Glutamatergic neuron (in vitro differentiated cells): ENCODE measurements at regions not wholly inside any gene's neighbourhood (a gene's known extent, or its start where the extent isn't known, plus 50 kb on each side); places are given as distances from the start of the nearest gene placed in this dataset.

Source experiments
- DNase-seq: peaks from one replicate; pipeline ENCODE4 v3.0.0; 2022
- H3K27ac Mint-ChIP-seq: one replicate; pipeline ENCODE4 v1.8.0; 2020; ENCODE audit warnings: mild to moderate bottlenecking, mixed read lengths, inconsistent platforms; ENCODE audit not compliant: unreplicated experiment
- H3K27me3 Mint-ChIP-seq: one replicate; pipeline ENCODE4 v1.8.0; 2020; ENCODE audit warnings: mild to moderate bottlenecking, moderate library complexity, mixed read lengths, inconsistent platforms; ENCODE audit not compliant: unreplicated experiment
- H3K36me3 Mint-ChIP-seq: one replicate; pipeline ENCODE4 v1.8.0; 2020; ENCODE audit warnings: mild to moderate bottlenecking, mixed read lengths, inconsistent platforms; ENCODE audit not compliant: unreplicated experiment
- H3K4me1 Mint-ChIP-seq: one replicate; pipeline ENCODE4 v1.8.0; 2020; ENCODE audit warnings: mild to moderate bottlenecking, low read depth, mixed read lengths, inconsistent platforms; ENCODE audit not compliant: unreplicated experiment
- H3K4me3 Mint-ChIP-seq: one replicate; pipeline ENCODE4 v1.8.0; 2020; ENCODE audit warnings: mild to moderate bottlenecking, mixed read lengths, inconsistent platforms; ENCODE audit not compliant: unreplicated experiment
- H3K9me3 Mint-ChIP-seq: one replicate; pipeline ENCODE4 v1.8.0; 2020; ENCODE audit warnings: mild to moderate bottlenecking, moderate library complexity, mixed read lengths, inconsistent platforms; ENCODE audit not compliant: unreplicated experiment
- CTCF ChIP-seq: fragments of 200-600 bp; sonication (generic); IDR thresholded peaks from one replicate; pipeline ENCODE4 v1.5.0; 2021; ENCODE audit not compliant: partially characterized antibody, unreplicated experiment

GRCh38 chr3:139260793-139261736, 82.8 kb upstream of the MRPS22 start:
- Mint-ChIP-seq H3K27ac (no peak overlapping the region), H3K4me3 (peak overlapping the region; percentile 12), H3K4me1 (no peaks in the 10 kb centered on the region), H3K36me3 (no peaks in the 10 kb centered on the region), H3K27me3 (peaks cover 3% of the 10 kb centered on the region), H3K9me3 (peaks cover 5% of the 10 kb centered on the region)
- no peak for TF ChIP-seq CTCF
- no peak for DNase-seq

- H3K27me3 Mint-ChIP-seq, result peaks cover 3% of the 10 kb centered on the region
- DNase-seq, result no peak
- TF ChIP-seq CTCF, result no peak
- H3K36me3 Mint-ChIP-seq, result no peaks in the 10 kb centered on the region
- no peak overlapping the region for H3K27ac Mint-ChIP-seq
- no peak overlapping the region for H3K4me3 Mint-ChIP-seq
- H3K9me3 Mint-ChIP-seq, result peaks cover 5% of the 10 kb centered on the region
- no peaks in the 10 kb centered on the region for H3K4me1 Mint-ChIP-seq
Observed at GRCh38 chr3:139261754-139262586, 81.8 kb upstream of the MRPS22 start.

GRCh38 chr3:139263798-139264197, 80.0 kb upstream of the MRPS22 start:
- no peak overlapping the region for H3K4me3 Mint-ChIP-seq
- peaks cover 7% of the 10 kb centered on the region for H3K9me3 Mint-ChIP-seq
- H3K4me1 Mint-ChIP-seq, result no peaks in the 10 kb centered on the region
- no peaks in the 10 kb centered on the region for H3K36me3 Mint-ChIP-seq
- H3K27me3 Mint-ChIP-seq, result peaks cover 3% of the 10 kb centered on the region
- no peak for DNase-seq
- no peak for TF ChIP-seq CTCF
- no peak overlapping the region for H3K27ac Mint-ChIP-seq

GRCh38 chr3:139264375-139264774, 79.4 kb upstream of the MRPS22 start:
- peaks cover 7% of the 10 kb centered on the region for H3K9me3 Mint-ChIP-seq
- H3K4me3 Mint-ChIP-seq, result no peak overlapping the region
- H3K4me1 Mint-ChIP-seq, result no peaks in the 10 kb centered on the region
- H3K36me3 Mint-ChIP-seq, result no peaks in the 10 kb centered on the region
- TF ChIP-seq CTCF, result no peak
- no peak for DNase-seq
- peaks cover 3% of the 10 kb centered on the region for H3K27me3 Mint-ChIP-seq
- no peak overlapping the region for H3K27ac Mint-ChIP-seq
